ENCODE measurements at regions not wholly inside any gene's neighbourhood (a gene's known extent, or its start where the extent isn't known, plus 50 kb on each side); places are given as distances from the start of the nearest gene placed in this dataset.

DNA sequence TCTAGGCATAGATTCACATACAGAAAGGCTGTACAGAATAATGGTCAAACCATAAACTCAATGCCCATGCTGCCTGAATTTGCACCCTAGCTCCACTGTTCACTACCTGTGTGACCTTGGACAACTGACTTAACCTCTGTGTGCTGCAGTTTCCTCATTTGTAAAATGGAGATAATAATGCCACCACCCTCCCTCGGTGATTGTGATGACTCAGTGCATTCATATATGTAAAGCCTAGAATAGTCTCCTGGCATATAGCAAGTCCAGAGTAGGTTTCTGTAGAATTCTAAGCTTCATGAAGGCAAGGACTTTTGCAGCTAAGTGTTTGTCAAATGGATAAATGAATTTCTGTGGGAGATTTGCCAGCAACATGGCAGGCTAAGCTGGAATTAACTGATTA, 297.8 kb upstream of the NR4A3 start:
- no peak overlapping the region for H3K27ac ChIP-seq (ENCODE audit: low read depth, low read length)
- no peaks in the 10 kb centered on the region for H3F3A ChIP-seq (ENCODE audit: control insufficient read depth, insufficient read depth)
- H4K20me1 ChIP-seq (ENCODE audit: control insufficient read depth, insufficient read depth, low read depth, low read length): no peaks in the 10 kb centered on the region
- H3K4me1 ChIP-seq (ENCODE audit: control insufficient read depth, low read length): no peaks in the 10 kb centered on the region
- H3K79me2 ChIP-seq (ENCODE audit: control insufficient read depth, low read length): no peaks in the 10 kb centered on the region
- TF ChIP-seq, protein P1, sequence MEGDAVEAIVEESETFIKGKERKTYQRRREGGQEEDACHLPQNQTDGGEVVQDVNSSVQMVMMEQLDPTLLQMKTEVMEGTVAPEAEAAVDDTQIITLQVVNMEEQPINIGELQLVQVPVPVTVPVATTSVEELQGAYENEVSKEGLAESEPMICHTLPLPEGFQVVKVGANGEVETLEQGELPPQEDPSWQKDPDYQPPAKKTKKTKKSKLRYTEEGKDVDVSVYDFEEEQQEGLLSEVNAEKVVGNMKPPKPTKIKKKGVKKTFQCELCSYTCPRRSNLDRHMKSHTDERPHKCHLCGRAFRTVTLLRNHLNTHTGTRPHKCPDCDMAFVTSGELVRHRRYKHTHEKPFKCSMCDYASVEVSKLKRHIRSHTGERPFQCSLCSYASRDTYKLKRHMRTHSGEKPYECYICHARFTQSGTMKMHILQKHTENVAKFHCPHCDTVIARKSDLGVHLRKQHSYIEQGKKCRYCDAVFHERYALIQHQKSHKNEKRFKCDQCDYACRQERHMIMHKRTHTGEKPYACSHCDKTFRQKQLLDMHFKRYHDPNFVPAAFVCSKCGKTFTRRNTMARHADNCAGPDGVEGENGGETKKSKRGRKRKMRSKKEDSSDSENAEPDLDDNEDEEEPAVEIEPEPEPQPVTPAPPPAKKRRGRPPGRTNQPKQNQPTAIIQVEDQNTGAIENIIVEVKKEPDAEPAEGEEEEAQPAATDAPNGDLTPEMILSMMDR (IDR thresholded peaks at IDR 0.05; ENCODE audit: low read depth, low read length, poor library complexity, severe bottlenecking): no peak
- no peak for TF ChIP-seq EZH2phosphoT487 (IDR thresholded peaks at IDR 0.05; ENCODE audit: borderline replicate concordance, low read length)
- no peak overlapping the region for H3K4me2 ChIP-seq (ENCODE audit: low read length)
- H3K9me2 ChIP-seq (replicated peaks; ENCODE audit: control insufficient read depth, low read length): no peaks in the 10 kb centered on the region
- no peaks in the 10 kb centered on the region for H3K9me3 ChIP-seq (ENCODE audit: control insufficient read depth, insufficient read depth, low read length)
- no peaks in the 10 kb centered on the region; the same call in 1 of the 2 replicates for H3K27me3 ChIP-seq (ENCODE audit: control insufficient read depth, low read length)
- H3K4me3 ChIP-seq (ENCODE audit: low read length): no peak overlapping the region
- no peaks in the 10 kb centered on the region for H3K36me3 ChIP-seq (ENCODE audit: control insufficient read depth, low read length)

DNA sequence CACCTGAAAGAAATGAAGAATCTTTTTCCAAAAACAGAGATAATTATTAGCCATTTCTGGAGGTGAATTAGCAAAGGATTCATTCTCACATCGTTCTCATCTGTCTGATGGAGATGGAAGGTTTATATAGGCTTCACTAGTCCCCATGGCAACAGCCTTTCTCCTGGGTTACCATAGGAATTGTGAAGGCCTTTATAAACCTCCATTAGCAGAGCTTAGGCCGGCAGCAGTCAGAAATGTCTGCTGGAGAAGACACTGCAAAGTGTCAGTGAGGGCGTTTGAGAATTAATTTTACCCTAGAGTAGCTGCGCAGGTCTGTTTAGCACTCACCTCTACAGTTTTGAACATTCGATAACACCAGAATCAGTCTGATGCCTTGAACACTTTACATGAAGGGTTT, 290.4 kb upstream of the NR4A3 start:
- H4K20me1 ChIP-seq (ENCODE audit: control insufficient read depth, insufficient read depth, low read depth, low read length): no peaks in the 10 kb centered on the region

DNA sequence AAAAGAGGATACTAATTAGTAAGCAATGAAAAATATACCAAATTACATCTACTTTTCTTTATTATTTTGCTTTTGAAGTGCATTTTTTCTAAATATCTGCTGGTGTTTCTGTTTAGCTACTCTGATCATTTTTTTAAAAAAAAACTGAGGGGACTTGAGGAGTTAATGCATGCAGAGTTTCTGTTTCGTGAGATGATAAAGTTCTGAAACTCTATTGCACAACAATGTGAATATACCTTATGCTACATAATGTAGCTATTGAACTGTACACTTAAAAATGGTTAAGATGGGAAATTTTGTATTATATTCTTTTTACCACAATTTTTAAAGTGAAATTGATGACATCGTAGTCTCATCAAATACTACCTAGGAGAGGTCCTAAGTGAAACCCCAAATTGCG, 288.3 kb upstream of the NR4A3 start:
- Histone ChIP-seq H3K27ac (ENCODE audit: low read depth, low read length) (no peak overlapping the region), H3F3A (ENCODE audit: control insufficient read depth, insufficient read depth) (no peaks in the 10 kb centered on the region), H3K27me3 (ENCODE audit: control insufficient read depth, low read length) (no peaks in the 10 kb centered on the region), H3K4me2 (ENCODE audit: low read length) (no peak overlapping the region), H3K4me1 (ENCODE audit: control insufficient read depth, low read length) (no peaks in the 10 kb centered on the region), H3K79me2 (ENCODE audit: control insufficient read depth, low read length) (no peaks in the 10 kb centered on the region), H3K9me3 (ENCODE audit: control insufficient read depth, insufficient read depth, low read length) (no peaks in the 10 kb centered on the region), H3K36me3 (ENCODE audit: control insufficient read depth, low read length) (no peaks in the 10 kb centered on the region), H3K9me2 (replicated peaks; ENCODE audit: control insufficient read depth, low read length) (no peaks in the 10 kb centered on the region), H4K20me1 (ENCODE audit: control insufficient read depth, insufficient read depth, low read depth, low read length) (no peaks in the 10 kb centered on the region), H3K4me3 (ENCODE audit: low read length) (no peak overlapping the region)
- TF ChIP-seq, protein P1 (IDR thresholded peaks at IDR 0.05; ENCODE audit: low read depth, low read length, poor library complexity, severe bottlenecking): no peak
- TF ChIP-seq EZH2phosphoT487 (IDR thresholded peaks at IDR 0.05; ENCODE audit: borderline replicate concordance, low read length): no peak

More for the DNA sequence above, 290.4 kb upstream of the NR4A3 start:
- H3K27me3 ChIP-seq (ENCODE audit: control insufficient read depth, low read length): no peaks in the 10 kb centered on the region
- no peaks in the 10 kb centered on the region for H3K9me3 ChIP-seq (ENCODE audit: control insufficient read depth, insufficient read depth, low read length)
- H3K27ac ChIP-seq (ENCODE audit: low read depth, low read length): no peak overlapping the region
- no peaks in the 10 kb centered on the region for H3K36me3 ChIP-seq (ENCODE audit: control insufficient read depth, low read length)
- H3K4me2 ChIP-seq (ENCODE audit: low read length): no peak overlapping the region
- no peaks in the 10 kb centered on the region for H3K4me1 ChIP-seq (ENCODE audit: control insufficient read depth, low read length)
- no peaks in the 10 kb centered on the region for H3K79me2 ChIP-seq (ENCODE audit: control insufficient read depth, low read length)
- no peaks in the 10 kb centered on the region for H3F3A ChIP-seq (ENCODE audit: control insufficient read depth, insufficient read depth)
- no peaks in the 10 kb centered on the region for H3K9me2 ChIP-seq (replicated peaks; ENCODE audit: control insufficient read depth, low read length)
- TF ChIP-seq EZH2phosphoT487 (IDR thresholded peaks at IDR 0.05; ENCODE audit: borderline replicate concordance, low read length): no peak
- TF ChIP-seq, protein P1 (IDR thresholded peaks at IDR 0.05; ENCODE audit: low read depth, low read length, poor library complexity, severe bottlenecking): no peak
- no peak overlapping the region for H3K4me3 ChIP-seq (ENCODE audit: low read length)

DNA sequence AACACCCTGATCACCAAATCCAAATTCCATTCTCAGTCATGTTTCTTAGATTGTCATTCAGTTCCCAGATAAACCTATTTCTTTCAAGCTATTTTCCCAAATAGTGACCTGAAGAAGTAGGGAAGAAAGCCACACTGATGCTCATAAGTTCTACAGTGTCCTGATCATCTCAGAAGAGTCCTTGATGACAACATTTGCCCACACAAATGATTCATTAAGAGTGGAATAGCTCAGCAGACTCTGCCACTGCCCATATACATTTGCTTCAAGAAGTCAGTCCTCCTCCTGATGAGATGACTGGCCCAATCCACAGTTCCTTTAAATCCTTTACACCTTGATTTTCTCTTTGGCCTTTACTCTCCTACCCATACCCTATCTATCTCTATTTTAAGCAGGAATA, 283.7 kb upstream of the NR4A3 start:
- H3K4me3 ChIP-seq (ENCODE audit: low read length): no peak overlapping the region
- TF ChIP-seq EZH2phosphoT487 (IDR thresholded peaks at IDR 0.05; ENCODE audit: borderline replicate concordance, low read length): no peak
- TF ChIP-seq, protein P1 (IDR thresholded peaks at IDR 0.05; ENCODE audit: low read depth, low read length, poor library complexity, severe bottlenecking): no peak
- H3K9me2 ChIP-seq (replicated peaks; ENCODE audit: control insufficient read depth, low read length): no peaks in the 10 kb centered on the region
- no peaks in the 10 kb centered on the region for H3K79me2 ChIP-seq (ENCODE audit: control insufficient read depth, low read length)
- H3K27me3 ChIP-seq (ENCODE audit: control insufficient read depth, low read length): no peaks in the 10 kb centered on the region
- H3K27ac ChIP-seq (ENCODE audit: low read depth, low read length): no peak overlapping the region
- no peaks in the 10 kb centered on the region for H4K20me1 ChIP-seq (ENCODE audit: control insufficient read depth, insufficient read depth, low read depth, low read length)
- H3K9me3 ChIP-seq (ENCODE audit: control insufficient read depth, insufficient read depth, low read length): no peaks in the 10 kb centered on the region
- H3F3A ChIP-seq (ENCODE audit: control insufficient read depth, insufficient read depth): no peaks in the 10 kb centered on the region
- H3K4me2 ChIP-seq (ENCODE audit: low read length): no peak overlapping the region
- H3K4me1 ChIP-seq (ENCODE audit: control insufficient read depth, low read length): no peaks in the 10 kb centered on the region
- no peaks in the 10 kb centered on the region for H3K36me3 ChIP-seq (ENCODE audit: control insufficient read depth, low read length)

Data from DOHH2 (cell line).